Retina (tissue), 1 donor: ENCODE measurements at regions not wholly inside any gene's neighbourhood (a gene's known extent, or its start where the extent isn't known, plus 50 kb on each side); places are given as distances from the start of the nearest gene placed in this dataset.

ENCODE experiments used
- DNase-seq: peaks from one replicate; pipeline ENCODE4 v3.0.0-alpha.2; 2016

DNA sequence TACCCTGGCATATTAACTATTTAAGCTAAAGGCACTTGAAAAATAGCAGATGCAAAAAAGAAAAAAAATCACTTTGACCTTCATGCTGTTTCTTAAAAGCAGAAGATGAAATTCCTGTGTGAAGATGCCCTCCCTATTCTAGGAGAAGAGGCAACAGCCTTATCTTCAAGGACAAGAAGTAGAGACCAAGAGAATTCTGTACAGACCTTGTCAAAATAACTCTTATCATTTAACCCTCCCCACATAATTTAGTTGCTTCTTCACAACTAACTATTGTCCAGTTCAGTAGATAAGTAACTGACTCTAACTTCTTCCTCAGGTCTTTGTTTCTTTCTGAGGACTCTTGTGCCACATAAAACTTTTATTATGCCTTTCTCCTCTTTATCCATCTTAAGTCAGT is 72.0 kb upstream of the MARCHF10 start:
- DNase-seq, result no peak

DNA sequence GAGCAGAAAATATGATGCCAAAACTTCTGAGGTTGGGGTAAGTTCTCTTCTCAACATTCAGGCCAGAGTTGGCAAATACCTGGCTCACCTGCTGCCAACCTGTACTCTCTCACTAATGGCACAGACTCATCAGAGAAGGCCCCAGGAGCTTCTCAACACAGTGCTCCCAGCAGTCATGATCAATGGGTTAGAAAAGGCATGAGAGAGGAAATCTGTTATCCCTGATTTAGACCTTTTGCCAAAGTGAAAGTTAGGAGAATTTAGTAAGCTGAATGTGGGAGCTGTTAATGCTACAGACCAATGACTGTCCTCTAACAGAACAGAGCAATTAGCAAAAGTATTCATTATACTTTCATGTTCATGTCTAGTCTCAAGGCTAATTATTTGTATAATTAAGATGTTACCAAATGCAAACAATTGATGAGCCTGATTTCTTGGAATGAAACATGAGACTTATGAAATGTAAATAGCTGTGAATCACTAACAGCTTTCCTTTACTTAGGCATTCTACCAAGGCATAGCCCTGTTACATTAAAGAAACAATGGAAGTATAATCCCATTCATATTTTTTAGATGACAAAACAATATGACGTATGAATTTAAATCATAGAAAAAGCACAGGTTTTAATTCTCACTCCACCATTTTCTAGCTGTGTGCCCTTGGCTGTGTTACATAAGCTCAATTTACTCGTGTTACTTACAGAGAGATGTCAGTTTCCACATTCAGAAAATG is 68.7 kb upstream of the MARCHF10 start:
- no peak for DNase-seq

DNA sequence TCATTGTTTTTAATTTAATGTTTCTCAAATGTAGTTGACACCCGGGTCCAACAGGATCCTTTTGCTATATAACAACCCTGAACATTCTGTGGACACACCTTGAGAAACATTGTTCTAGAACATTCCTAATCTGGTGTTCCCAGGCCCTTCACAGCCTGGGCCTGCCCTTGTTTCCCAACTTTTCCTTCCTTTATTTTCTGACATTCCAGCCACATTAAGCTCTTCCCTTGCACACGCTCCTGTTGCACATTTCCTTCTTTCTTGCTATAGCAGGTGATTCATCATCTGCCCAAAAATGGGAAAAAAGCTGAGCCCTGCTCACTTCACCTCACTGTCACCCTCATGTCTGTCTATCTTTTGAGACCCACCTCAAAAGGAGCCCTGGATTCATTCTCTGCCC is 67.9 kb upstream of the MARCHF10 start:
- no peak for DNase-seq

DNA sequence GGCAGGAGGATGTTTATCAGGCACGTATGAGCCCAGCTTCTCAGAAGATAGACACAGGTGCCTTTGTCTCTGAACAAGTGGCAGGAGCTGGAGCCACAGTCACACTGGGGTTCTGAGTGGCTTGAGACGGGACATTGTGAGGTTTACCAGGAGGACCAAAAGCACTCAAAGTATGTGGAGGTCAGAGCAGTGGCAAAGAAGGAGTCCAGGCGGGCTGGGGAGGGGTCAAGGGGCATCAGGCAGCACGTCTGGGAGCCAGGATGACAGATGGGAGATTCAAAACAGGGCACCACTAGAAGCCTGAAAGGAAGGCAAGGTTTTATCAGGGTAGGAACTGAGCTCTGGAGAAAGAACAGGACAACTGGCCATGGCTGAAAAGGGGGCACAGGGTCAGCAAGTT is 67.2 kb upstream of the MARCHF10 start:
- DNase-seq, result no peak

DNA sequence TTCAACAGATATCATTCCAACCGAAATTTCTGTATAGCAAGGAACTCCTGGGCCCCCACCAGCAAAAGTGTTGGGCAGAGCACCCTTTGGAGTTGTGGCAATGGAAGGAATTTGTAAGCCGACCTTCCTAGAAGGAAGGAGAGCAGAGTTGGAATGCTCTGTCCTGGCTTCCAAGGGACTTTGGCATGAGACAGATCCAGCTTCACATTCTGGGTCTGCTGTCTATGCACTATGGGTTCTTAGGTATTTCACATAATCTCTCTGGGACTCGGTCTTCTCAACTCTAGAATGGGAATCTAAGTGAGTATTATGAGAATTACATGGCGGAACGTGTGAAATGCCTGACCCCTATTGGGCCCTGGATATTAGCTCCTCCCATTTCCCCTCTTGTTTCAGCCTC is 63.2 kb upstream of the MARCHF10 start:
- DNase-seq, result no peak

DNA sequence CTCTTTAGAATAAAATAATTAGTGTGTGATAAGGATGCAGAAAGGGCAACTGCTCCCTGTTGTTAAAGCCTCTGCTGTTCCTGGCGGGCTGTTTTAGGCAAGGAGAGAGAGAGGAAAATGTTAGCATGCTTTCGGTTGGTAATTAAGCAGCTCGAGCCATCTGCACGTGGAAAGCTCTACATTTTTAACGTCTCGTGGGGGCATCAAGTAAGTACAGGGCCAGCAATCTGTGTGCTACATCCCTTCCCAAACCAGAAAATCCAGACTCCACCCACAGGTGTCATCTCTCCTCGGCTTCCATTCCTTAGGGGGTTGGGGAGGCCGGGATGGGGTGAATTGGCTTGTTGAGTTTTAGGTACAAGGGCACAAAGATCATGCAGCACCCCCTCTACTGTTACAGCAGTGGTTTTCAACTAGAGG is 62.4 kb upstream of the MARCHF10 start:
- DNase-seq, result no peak

DNA sequence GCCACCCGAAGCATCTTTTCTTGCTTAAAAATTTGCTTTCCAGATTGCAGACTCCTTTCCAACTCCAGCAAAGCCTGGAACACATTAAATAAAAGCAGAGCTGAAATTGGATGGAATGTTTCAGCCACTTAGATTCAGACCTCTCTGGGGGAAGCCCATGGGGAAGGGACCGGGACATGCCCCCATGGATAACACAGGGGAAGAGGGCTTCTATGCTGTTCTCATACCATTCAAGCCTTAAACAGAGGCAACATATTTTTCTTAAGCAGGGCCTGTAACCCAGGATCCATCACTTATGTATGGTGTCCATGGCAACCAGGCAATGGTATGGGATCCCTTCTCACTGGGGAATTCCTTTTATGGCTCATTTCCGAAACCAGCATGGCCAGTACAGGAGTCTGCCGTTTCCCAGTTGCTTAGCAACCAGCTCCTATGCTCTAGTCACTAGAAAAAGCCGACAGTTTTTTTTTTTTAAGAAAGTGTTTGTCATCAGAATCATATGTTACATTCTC is 62.0 kb upstream of the MARCHF10 start:
- peak; percentile 74 for DNase-seq

DNA sequence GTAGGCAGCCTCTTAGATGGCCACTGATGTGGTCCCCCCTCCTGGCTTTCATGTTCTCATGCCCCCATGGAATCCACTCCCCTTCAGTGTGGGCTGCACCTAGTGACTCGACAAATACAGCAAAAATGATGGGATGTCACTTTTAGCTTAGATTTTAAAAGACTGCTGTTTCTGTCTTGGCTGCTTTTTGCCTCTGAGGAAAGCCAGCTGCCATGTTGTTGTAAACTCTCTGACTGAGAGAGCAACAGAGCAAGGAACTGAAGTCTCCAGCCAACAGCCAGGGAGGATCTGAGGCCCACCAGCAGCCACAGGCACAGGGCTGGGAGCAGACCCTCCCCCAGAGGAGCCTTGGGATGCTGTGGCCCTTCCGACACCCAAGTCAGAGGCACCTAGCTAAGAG is 60.6 kb upstream of the MARCHF10 start:
- no peak for DNase-seq

DNA sequence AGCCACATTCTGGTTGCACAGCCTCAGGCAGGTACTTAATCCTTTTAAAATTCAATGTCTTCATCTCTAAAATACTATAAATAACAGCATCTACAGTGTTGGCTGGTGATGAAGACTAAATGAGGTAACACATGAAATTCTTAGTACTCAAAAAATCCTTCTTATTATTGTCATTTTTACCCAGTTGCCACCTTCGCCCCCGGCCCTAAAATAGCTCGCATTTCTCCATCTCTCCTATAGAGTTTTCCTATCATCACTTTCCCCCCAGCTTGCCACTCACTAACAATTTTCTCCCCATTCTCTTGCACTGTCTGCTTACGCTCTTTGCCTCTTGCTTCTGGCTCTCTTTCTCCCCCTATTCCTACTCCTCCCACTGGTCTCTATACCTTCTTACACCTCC is 59.9 kb upstream of the MARCHF10 start:
- DNase-seq, result no peak

DNA sequence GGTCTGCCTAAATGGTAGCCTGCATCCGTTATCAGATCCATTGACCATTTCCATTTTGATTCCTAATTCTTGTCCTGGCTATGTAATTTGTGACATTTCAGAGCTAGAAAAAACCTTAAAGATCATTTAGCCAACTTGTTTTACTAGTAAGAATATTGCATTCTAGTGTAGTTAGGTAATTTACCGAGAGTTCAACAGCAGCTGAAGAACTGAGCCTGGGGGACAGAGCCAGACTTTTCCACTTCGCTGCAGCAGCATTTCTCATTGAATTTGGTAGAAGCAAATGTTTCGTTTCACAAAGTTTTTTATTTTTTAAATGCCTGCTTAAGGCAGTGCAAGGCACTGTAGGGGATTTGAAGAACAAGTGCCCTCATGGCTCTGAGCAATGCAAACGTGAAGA is 59.2 kb upstream of the MARCHF10 start:
- no peak for DNase-seq

DNA sequence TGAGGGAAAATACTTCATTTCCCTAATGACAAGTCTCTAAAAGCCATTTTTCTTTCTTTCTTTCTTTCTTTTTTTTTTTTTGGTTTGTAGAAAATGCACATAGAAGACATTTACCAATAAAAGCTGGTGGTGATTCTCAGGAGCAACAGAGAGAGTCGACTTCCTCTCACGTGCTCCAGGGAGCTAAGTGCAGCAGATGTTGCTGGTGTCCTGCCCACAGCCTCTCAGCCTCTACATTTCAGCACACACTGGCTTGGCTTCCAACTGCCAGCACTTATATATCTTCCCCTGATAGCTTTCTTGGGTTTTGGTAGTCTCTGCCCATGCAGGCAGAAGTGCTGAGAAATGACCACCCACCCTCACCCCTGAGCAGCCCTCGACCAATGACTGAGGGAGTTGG is 58.4 kb upstream of the MARCHF10 start:
- DNase-seq, result no peak

DNA sequence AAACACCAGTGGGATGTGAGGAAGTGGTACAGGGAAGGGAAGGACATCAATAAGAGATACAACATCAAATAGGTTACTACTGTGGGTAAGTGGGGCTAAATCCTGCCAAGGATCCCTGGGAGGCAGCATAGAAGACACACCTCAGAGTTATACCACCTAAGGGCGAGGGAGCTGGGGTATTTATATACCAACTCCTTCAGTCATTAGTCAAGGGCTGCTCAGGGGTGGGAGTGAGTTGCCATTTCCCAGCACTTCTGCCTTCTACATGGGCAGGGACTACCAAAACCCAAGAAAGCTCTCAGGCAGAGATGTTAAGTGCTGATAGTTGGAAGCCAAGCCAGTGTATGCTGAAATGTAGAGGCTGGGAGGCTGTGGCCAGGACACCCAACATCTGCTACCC is 57.5 kb upstream of the MARCHF10 start:
- DNase-seq, result no peak

DNA sequence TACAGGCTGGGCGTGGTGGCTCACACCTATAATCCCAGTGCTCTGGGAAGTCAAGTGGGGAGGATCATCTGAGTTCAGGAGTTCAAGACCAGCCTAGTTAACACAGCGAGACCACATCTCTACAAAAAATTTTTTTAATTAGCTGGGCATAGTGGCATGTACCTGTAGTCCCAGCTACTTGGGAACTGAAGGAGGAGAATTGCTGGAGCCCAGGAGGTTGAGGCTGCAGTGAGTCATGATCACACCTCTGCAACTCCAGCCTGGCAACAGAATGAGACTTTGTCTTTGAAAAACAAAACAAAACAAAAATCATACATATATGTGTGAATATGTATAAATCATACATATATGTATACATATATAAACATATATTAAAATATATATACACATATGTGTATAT is 54.1 kb upstream of the MARCHF10 start:
- DNase-seq, result no peak

DNA sequence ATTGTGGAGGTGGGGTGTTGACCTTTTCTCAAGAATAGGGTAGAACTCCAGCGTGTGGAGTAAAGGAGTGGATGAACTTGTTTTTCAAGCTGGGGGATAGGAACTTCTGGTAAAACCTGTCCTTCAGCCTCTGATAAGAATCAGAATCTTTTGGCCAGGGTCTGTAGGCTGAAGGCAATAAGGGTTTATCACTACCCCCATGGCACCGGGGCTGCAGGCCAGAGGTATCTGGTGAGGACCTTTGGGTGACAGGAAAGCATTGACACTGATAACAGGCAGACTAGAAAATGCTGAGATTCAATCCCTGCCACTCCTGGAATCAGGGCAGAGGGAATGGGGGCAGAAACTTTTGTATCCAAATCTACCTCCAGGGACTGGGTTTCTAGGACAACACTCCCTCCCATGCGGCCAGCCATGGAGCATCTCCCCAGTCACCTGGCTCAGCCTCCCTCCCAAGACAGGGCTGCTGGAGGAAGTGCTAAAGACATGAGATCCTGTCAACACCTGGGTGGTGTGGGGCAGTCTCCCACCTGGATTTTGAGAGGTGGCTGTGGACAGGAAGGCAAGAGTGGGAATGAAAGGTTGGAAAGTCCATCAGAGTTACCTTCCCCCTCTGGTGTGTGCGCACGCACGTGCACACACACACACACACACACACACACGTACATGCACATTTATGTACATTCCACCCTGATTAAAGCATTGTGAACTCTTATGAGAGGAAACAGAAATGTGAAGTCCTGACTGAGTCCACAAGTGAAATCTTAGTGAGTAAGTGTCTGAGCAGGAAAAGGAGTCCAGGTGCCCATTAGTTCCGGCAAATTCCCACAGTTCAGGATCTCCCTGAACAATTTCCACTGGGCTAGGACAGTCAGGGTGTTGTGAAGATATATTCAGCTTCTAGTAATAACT is 53.1 kb upstream of the MARCHF10 start:
- no peak for DNase-seq

DNA sequence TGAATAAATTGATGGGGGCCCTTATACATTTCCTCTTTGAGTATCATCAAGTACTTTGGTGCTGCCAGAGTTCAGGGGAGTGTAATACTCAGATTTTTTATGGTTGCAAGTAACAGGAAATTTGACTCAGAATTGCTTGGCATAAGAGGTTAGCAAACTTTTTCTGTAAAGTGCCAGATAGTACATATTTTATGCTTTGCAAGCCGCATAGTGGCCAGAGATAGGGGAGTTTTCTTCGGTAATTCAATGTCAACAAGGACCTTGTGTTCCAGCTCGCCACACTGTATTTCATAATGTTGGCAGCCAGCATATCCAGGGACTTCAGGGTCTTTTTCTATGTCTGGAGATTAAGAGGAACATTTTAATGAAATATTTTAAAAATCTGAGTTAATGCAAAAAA is 51.0 kb upstream of the MARCHF10 start:
- DNase-seq, result no peak
